GM12878 (cell line): ENCODE measurements at regions not wholly inside any gene's neighbourhood (a gene's known extent, or its start where the extent isn't known, plus 50 kb on each side); places are given as distances from the start of the nearest gene placed in this dataset.

ENCODE experiments used
- ATAC-seq: fragments of 200-7000 bp; cut with Tn5 transposase; 3 replicates; pipeline ENCODE4 v1.9.1; 2020; ENCODE audit warnings: mild to moderate bottlenecking, moderate library complexity
- BruUV-seq: library from RNA; stranded (reverse); fragments of 400-500 nt; replicated peaks from 2 replicates; lab custom pipeline; 2021; lab: Mats Ljungman, UMichigan
- CTCF ChIA-PET: fragments of 300-600 bp; sonication (Branson Sonifier 250); formaldehyde crosslinking; extraction: SDS; loops from one replicate; lab custom pipeline; 2021; ENCODE audit warnings: inconsistent platforms; lab: Yijun Ruan, JAX
- POLR2A ChIA-PET: fragments of 350-600 bp; formaldehyde crosslinking; extraction: SDS; loops from one replicate; lab custom pipeline; 2021; ENCODE audit warnings: inconsistent platforms; lab: Charles Lee
- RAD21 ChIA-PET: fragments of 300-600 bp; sonication (Branson Sonifier 250); formaldehyde crosslinking; loops from one replicate; lab custom pipeline; 2023; ENCODE audit warnings: antibody characterized with exemption; ENCODE audit not compliant: unreplicated experiment; lab: Charles Lee
- SMC1A ChIA-PET: fragments of 300-600 bp; sonication (Branson Sonifier 250); formaldehyde crosslinking; loops from one replicate; lab custom pipeline; 2023; ENCODE audit not compliant: unreplicated experiment, uncharacterized antibody; lab: Charles Lee
- DNase-seq: peaks from one replicate; pipeline ENCODE4 v3.0.0-alpha.2; 2011; ENCODE audit warnings: low read depth, low spot score
- FAIRE-seq: peaks from 3 replicates; lab custom pipeline; 2011; peaks lifted over from hg19 to GRCh38; lab: Jason Lieb, UNC
- H2AFZ ChIP-seq: 2 replicates; pipeline ENCODE4 v1.6.0; 2011; ENCODE audit warnings: low read depth, low read length, control low read depth; ENCODE audit not compliant: control insufficient read depth
- H3K27ac ChIP-seq: 2 replicates; pipeline ENCODE4 v1.5.1; 2011; ENCODE audit warnings: control low read depth; ENCODE audit not compliant: control insufficient read depth, insufficient read depth
- H3K27me3 ChIP-seq, 2 experiments: replicated peaks in 1 of 2; 2 replicates each; pipeline versions ENCODE4 v1.6.0 to v1.6.1; 2011; ENCODE audit warnings: low read length in 1 of 2; ENCODE audit not compliant: control insufficient read depth in 2 of 2, insufficient read depth in 2 of 2
- H3K36me3 ChIP-seq, 2 experiments: 2 replicates each; pipeline ENCODE4 v1.5.1; 2011; ENCODE audit warnings: low read length in 1 of 2; ENCODE audit not compliant: control insufficient read depth in 2 of 2, insufficient read depth in 2 of 2
- H3K4me1 ChIP-seq: 2 replicates; pipeline ENCODE4 v1.6.1; 2011; ENCODE audit warnings: mild to moderate bottlenecking, low read length, moderate library complexity, mixed read lengths; ENCODE audit not compliant: control insufficient read depth, insufficient read depth
- H3K4me2 ChIP-seq: 2 replicates; pipeline ENCODE4 v1.6.0; 2011; ENCODE audit warnings: control low read depth; ENCODE audit not compliant: control insufficient read depth, insufficient read depth
- H3K4me3 ChIP-seq: fragments of 200-600 bp; sonication (generic); 2 replicates; pipeline ENCODE4 v1.5.1; 2016
- H3K79me2 ChIP-seq: 2 replicates; pipeline ENCODE4 v1.6.0; 2011; ENCODE audit warnings: low read length; ENCODE audit not compliant: control insufficient read depth, insufficient read depth
- H3K9ac ChIP-seq: 2 replicates; pipeline ENCODE4 v1.8.0; 2011; ENCODE audit warnings: low read length, control low read depth, mixed read lengths; ENCODE audit not compliant: control insufficient read depth, insufficient read depth
- H3K9me3 ChIP-seq: replicated peaks from 3 replicates; pipeline ENCODE4 v1.5.1; 2011; ENCODE audit warnings: mild to moderate bottlenecking, low read length; ENCODE audit not compliant: control insufficient read depth, insufficient read depth
- H4K20me1 ChIP-seq: 2 replicates; pipeline ENCODE4 v1.6.0; 2011; ENCODE audit not compliant: control insufficient read depth, insufficient read depth
- E2F4 ChIP-seq: IDR thresholded peaks from 2 replicates; pipeline ENCODE4 v1.6.1; 2012; ENCODE audit warnings: low read depth, low read length, improper control_type of control experiment
- GATAD2B ChIP-seq: fragments of 450-650 bp; conservative IDR thresholded peaks from 2 replicates; pipeline ENCODE4 v1.6.1; 2017; ENCODE audit warnings: low read depth, mild to moderate bottlenecking, moderate library complexity
- MYB ChIP-seq: fragments of 150-350 bp; IDR thresholded peaks from 2 replicates; pipeline ENCODE4 v1.6.1; 2014; ENCODE audit warnings: mild to moderate bottlenecking, low read depth, low read length, borderline replicate concordance
- NFYB ChIP-seq: IDR thresholded peaks from 2 replicates; pipeline ENCODE4 v1.6.1; 2011; ENCODE audit warnings: low read depth, mild to moderate bottlenecking, low read length, improper control_type of control experiment, moderate library complexity; ENCODE audit not compliant: insufficient read depth
- NR2F1 ChIP-seq: fragments of 450-650 bp; conservative IDR thresholded peaks from 2 replicates; pipeline ENCODE4 v1.6.1; 2017; ENCODE audit warnings: mild to moderate bottlenecking
- POLR2A ChIP-seq: IDR thresholded peaks from 2 replicates; pipeline ENCODE4 v1.6.1; 2011; ENCODE audit warnings: low read depth, mild to moderate bottlenecking, low read length
- POU2F2 ChIP-seq: IDR thresholded peaks from 3 replicates; pipeline ENCODE4 v1.6.1; 2011; ENCODE audit warnings: low read depth, mild to moderate bottlenecking, low read length, borderline replicate concordance
- TCF12 ChIP-seq: IDR thresholded peaks from 2 replicates; pipeline ENCODE4 v1.6.1; 2011; ENCODE audit warnings: low read depth, mild to moderate bottlenecking, low read length
- TCF7 ChIP-seq: IDR thresholded peaks from 2 replicates; pipeline ENCODE4 v1.6.1; 2014; ENCODE audit warnings: antibody characterized with exemption, borderline replicate concordance
- WGBS: methylation state at CpG from one replicate; pipeline ENCODE4 v1.1.6; 2016; ENCODE audit warnings: low lambda C conversion rate; ENCODE audit not compliant: insufficient replicate concordance, insufficient coverage; ENCODE audit errors: missing lambda C conversion rate; 5-methylcytosine and 5-hydroxymethylcytosine counted together
- in situ Hi-C: fragments of 300-500 bp; cut with MboI; formaldehyde crosslinking; loops from 9 replicates; pipeline ENCODE4 v1.14.3; 2018; ENCODE audit warnings: mixed read lengths
- intact Hi-C: fragments of 100-400 bp; cut with micrococcal nuclease; formaldehyde crosslinking; loops from one replicate; pipeline ENCODE4 v1.14.2; 2022; ENCODE audit not compliant: unreplicated experiment
- TF ChIP-seq, protein P1 (sequence below): fragments of 450-650 bp; formaldehyde crosslinking; IDR thresholded peaks from 2 replicates; pipeline ENCODE4 v1.4.0; 2020; ENCODE audit warnings: mild to moderate bottlenecking, moderate library complexity
- TF ChIP-seq, protein P2 (sequence below): fragments of 450-650 bp; IDR thresholded peaks from 2 replicates; pipeline ENCODE4 v1.6.1; 2017; ENCODE audit warnings: mild to moderate bottlenecking
- TF ChIP-seq, protein P3 (sequence below): fragments of 450-650 bp; formaldehyde crosslinking; IDR thresholded peaks from 2 replicates; pipeline ENCODE4 v1.5.0; 2022; ENCODE audit warnings: mild to moderate bottlenecking, missing genetic modification characterization
- TF ChIP-seq, protein P4 (sequence below): IDR thresholded peaks from 2 replicates; pipeline ENCODE4 v1.6.1; 2012; ENCODE audit warnings: low read length, inconsistent platforms

DNA sequence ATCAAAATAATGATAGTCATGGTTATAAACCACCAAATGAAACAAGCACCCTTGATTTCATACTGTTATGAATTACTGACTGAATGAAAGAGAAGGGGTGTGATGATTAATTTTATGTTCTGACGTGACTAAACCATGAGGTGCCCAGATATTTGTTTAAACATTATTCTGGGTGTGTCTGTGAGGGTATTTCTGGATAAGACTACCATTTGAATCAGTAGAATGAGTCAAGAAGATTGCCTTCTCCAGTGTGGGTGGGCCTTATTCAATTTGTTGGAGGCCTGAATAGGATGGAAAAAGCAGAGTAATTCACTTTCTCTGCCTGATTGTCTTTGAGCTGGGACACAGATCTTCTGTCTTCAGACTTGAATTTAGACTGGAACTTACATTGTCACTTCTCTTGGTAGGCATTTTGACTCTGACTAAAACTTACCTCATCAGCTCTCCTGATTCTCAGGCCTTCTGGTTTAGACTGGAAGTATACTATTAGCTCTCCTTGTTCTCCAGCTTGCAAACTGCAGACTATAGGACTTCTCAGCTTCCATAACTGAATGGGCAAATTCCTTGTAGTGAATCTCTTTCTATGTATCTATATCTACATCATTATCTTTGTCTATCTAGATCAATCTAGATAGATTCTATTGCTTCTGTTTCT is 321.9 kb upstream of the TARS1 start:
- no peaks in the 10 kb centered on the region for H4K20me1 ChIP-seq
- FAIRE-seq (no peak), ATAC-seq (no peak), DNase-seq (no peak)
- ChIA-PET RAD21 (no interaction called here), CTCF (no interaction called here), POLR2A (no interaction called here), SMC1A (interaction anchor here (0.6 kb wide), 1 partner anchor 103 kb away, joined by 3 read pairs; no protein-coding TSS in a partner anchor)
- no peaks in the 10 kb centered on the region for H3K27me3 ChIP-seq
- 38% methylated on average over 1 of the region's 1 CpG for WGBS
- no peak overlapping the region for H3K27ac ChIP-seq
- no TSS peak for BruUV-seq
- H3K4me2 ChIP-seq: no peak overlapping the region
- no peaks in the 10 kb centered on the region for H3K9me3 ChIP-seq
- no peaks in the 10 kb centered on the region for H3K79me2 ChIP-seq
- no peak overlapping the region for H3K4me3 ChIP-seq
- in situ Hi-C loops: no loop called here
- no peaks in the 10 kb centered on the region for H3K4me1 ChIP-seq
- no peaks in the 10 kb centered on the region for H3K36me3 ChIP-seq
- H3K9ac ChIP-seq: no peak overlapping the region
- no peak overlapping the region for H2AFZ ChIP-seq
- intact Hi-C loops: no loop called here
- TF ChIP-seq, protein P1, sequence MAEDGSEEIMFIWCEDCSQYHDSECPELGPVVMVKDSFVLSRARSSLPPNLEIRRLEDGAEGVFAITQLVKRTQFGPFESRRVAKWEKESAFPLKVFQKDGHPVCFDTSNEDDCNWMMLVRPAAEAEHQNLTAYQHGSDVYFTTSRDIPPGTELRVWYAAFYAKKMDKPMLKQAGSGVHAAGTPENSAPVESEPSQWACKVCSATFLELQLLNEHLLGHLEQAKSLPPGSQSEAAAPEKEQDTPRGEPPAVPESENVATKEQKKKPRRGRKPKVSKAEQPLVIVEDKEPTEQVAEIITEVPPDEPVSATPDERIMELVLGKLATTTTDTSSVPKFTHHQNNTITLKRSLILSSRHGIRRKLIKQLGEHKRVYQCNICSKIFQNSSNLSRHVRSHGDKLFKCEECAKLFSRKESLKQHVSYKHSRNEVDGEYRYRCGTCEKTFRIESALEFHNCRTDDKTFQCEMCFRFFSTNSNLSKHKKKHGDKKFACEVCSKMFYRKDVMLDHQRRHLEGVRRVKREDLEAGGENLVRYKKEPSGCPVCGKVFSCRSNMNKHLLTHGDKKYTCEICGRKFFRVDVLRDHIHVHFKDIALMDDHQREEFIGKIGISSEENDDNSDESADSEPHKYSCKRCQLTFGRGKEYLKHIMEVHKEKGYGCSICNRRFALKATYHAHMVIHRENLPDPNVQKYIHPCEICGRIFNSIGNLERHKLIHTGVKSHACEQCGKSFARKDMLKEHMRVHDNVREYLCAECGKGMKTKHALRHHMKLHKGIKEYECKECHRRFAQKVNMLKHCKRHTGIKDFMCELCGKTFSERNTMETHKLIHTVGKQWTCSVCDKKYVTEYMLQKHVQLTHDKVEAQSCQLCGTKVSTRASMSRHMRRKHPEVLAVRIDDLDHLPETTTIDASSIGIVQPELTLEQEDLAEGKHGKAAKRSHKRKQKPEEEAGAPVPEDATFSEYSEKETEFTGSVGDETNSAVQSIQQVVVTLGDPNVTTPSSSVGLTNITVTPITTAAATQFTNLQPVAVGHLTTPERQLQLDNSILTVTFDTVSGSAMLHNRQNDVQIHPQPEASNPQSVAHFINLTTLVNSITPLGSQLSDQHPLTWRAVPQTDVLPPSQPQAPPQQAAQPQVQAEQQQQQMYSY: no peak
- TF ChIP-seq, protein P2, sequence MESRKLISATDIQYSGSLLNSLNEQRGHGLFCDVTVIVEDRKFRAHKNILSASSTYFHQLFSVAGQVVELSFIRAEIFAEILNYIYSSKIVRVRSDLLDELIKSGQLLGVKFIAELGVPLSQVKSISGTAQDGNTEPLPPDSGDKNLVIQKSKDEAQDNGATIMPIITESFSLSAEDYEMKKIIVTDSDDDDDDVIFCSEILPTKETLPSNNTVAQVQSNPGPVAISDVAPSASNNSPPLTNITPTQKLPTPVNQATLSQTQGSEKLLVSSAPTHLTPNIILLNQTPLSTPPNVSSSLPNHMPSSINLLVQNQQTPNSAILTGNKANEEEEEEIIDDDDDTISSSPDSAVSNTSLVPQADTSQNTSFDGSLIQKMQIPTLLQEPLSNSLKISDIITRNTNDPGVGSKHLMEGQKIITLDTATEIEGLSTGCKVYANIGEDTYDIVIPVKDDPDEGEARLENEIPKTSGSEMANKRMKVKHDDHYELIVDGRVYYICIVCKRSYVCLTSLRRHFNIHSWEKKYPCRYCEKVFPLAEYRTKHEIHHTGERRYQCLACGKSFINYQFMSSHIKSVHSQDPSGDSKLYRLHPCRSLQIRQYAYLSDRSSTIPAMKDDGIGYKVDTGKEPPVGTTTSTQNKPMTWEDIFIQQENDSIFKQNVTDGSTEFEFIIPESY: no peak
- TF ChIP-seq POLR2A (no peak), TCF7 (no peak), NFYB (no peak), GATAD2B (no peak), NR2F1 (no peak), MYB (no peak), E2F4 (no peak), TCF12 (no peak), POU2F2 (no peak)
- TF ChIP-seq, protein P3, sequence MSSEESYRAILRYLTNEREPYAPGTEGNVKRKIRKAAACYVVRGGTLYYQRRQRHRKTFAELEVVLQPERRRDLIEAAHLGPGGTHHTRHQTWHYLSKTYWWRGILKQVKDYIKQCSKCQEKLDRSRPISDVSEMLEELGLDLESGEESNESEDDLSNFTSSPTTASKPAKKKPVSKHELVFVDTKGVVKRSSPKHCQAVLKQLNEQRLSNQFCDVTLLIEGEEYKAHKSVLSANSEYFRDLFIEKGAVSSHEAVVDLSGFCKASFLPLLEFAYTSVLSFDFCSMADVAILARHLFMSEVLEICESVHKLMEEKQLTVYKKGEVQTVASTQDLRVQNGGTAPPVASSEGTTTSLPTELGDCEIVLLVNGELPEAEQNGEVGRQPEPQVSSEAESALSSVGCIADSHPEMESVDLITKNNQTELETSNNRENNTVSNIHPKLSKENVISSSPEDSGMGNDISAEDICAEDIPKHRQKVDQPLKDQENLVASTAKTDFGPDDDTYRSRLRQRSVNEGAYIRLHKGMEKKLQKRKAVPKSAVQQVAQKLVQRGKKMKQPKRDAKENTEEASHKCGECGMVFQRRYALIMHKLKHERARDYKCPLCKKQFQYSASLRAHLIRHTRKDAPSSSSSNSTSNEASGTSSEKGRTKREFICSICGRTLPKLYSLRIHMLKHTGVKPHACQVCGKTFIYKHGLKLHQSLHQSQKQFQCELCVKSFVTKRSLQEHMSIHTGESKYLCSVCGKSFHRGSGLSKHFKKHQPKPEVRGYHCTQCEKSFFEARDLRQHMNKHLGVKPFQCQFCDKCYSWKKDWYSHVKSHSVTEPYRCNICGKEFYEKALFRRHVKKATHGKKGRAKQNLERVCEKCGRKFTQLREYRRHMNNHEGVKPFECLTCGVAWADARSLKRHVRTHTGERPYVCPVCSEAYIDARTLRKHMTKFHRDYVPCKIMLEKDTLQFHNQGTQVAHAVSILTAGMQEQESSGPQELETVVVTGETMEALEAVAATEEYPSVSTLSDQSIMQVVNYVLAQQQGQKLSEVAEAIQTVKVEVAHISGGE: no peak
- TF ChIP-seq, protein P4, sequence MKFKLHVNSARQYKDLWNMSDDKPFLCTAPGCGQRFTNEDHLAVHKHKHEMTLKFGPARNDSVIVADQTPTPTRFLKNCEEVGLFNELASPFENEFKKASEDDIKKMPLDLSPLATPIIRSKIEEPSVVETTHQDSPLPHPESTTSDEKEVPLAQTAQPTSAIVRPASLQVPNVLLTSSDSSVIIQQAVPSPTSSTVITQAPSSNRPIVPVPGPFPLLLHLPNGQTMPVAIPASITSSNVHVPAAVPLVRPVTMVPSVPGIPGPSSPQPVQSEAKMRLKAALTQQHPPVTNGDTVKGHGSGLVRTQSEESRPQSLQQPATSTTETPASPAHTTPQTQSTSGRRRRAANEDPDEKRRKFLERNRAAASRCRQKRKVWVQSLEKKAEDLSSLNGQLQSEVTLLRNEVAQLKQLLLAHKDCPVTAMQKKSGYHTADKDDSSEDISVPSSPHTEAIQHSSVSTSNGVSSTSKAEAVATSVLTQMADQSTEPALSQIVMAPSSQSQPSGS: no peak
